H9 (cell line): ENCODE measurements at regions not wholly inside any gene's neighbourhood (a gene's known extent, or its start where the extent isn't known, plus 50 kb on each side); places are given as distances from the start of the nearest gene placed in this dataset.

ENCODE experiments used
- DNase-seq: peaks from one replicate; pipeline ENCODE4 v3.0.0-alpha.2; 2017
- H2AFZ ChIP-seq: one replicate; pipeline ENCODE4 v1.6.1; 2013; ENCODE audit warnings: mild to moderate bottlenecking, low read length, control low read depth, moderate library complexity
- H2AK5ac ChIP-seq: 2 replicates; pipeline ENCODE4 v1.6.1; 2013; ENCODE audit warnings: low read length, control low read depth, mixed read lengths; ENCODE audit not compliant: insufficient read length
- H2BK120ac ChIP-seq: one replicate; pipeline ENCODE4 v1.6.1; 2013; ENCODE audit warnings: low read depth, mild to moderate bottlenecking, low read length, control low read depth, inconsistent platforms; ENCODE audit not compliant: poor library complexity, severe bottlenecking
- H2BK12ac ChIP-seq: 2 replicates; pipeline ENCODE4 v1.6.1; 2013; ENCODE audit warnings: low read length, control low read depth, mixed read lengths, low read depth; ENCODE audit not compliant: insufficient read length
- H2BK15ac ChIP-seq: 2 replicates; pipeline ENCODE4 v1.6.1; 2013; ENCODE audit warnings: low read depth, low read length, control low read depth
- H2BK20ac ChIP-seq: one replicate; pipeline ENCODE4 v1.6.1; 2013; ENCODE audit warnings: low read depth, mild to moderate bottlenecking, low read length, control low read depth, inconsistent platforms; ENCODE audit not compliant: poor library complexity, severe bottlenecking
- H2BK5ac ChIP-seq: 2 replicates; pipeline ENCODE4 v1.6.1; 2013; ENCODE audit warnings: low read length, control low read depth, mixed read lengths; ENCODE audit not compliant: insufficient read length
- H3K14ac ChIP-seq: 2 replicates; pipeline ENCODE4 v1.6.1; 2013; ENCODE audit warnings: low read length, control low read depth; ENCODE audit not compliant: insufficient read depth
- H3K18ac ChIP-seq: 2 replicates; pipeline ENCODE4 v1.6.1; 2013; ENCODE audit warnings: low read depth, mild to moderate bottlenecking, mixed read lengths, low read length, control low read depth; ENCODE audit not compliant: insufficient read length
- H3K23ac ChIP-seq: 2 replicates; pipeline ENCODE4 v1.6.1; 2013; ENCODE audit warnings: low read length, control low read depth, mixed read lengths, low read depth; ENCODE audit not compliant: insufficient read length
- H3K23me2 ChIP-seq: 2 replicates; pipeline ENCODE4 v1.6.1; 2013; ENCODE audit warnings: low read depth, mild to moderate bottlenecking, mixed read lengths, low read length, control low read depth; ENCODE audit not compliant: insufficient read length, poor library complexity, severe bottlenecking
- H3K27ac ChIP-seq: 2 replicates; pipeline ENCODE4 v1.5.1; 2013; ENCODE audit warnings: low read length, control low read depth, mixed read lengths, low read depth; ENCODE audit not compliant: insufficient read length
- H3K27me3 ChIP-seq: 2 replicates; pipeline ENCODE4 v1.6.1; 2013; ENCODE audit warnings: low read length, control low read depth, inconsistent platforms; ENCODE audit not compliant: insufficient read depth
- H3K4ac ChIP-seq: 2 replicates; pipeline ENCODE4 v1.6.1; 2013; ENCODE audit warnings: low read depth, mild to moderate bottlenecking, control low read depth, inconsistent platforms, low read length, moderate library complexity
- H3K4me1 ChIP-seq: 2 replicates; pipeline ENCODE4 v1.6.1; 2013; ENCODE audit warnings: low read length, control low read depth, inconsistent platforms; ENCODE audit not compliant: insufficient read depth
- H3K4me2 ChIP-seq: 2 replicates; pipeline ENCODE4 v1.6.1; 2013; ENCODE audit warnings: low read length, control low read depth, mixed read lengths; ENCODE audit not compliant: insufficient read length, insufficient read depth
- H3K56ac ChIP-seq: 2 replicates; pipeline ENCODE4 v1.6.1; 2013; ENCODE audit warnings: low read depth, mild to moderate bottlenecking, mixed read lengths, low read length, control low read depth; ENCODE audit not compliant: insufficient read length
- H3K79me1 ChIP-seq: 2 replicates; pipeline ENCODE4 v1.6.1; 2013; ENCODE audit warnings: low read depth, mild to moderate bottlenecking, moderate library complexity, low read length, control low read depth, inconsistent platforms; ENCODE audit not compliant: insufficient read depth, poor library complexity, severe bottlenecking
- H3K79me2 ChIP-seq: 2 replicates; pipeline ENCODE4 v1.6.1; 2013; ENCODE audit warnings: low read length, control low read depth, inconsistent platforms; ENCODE audit not compliant: insufficient read depth
- H3K9ac ChIP-seq: 2 replicates; pipeline ENCODE4 v1.6.1; 2013; ENCODE audit warnings: low read length, control low read depth, mixed read lengths; ENCODE audit not compliant: insufficient read length; ENCODE audit errors: extremely low read depth
- H3K9me3 ChIP-seq: one replicate; pipeline ENCODE4 v1.6.1; 2013; ENCODE audit warnings: low read depth, low read length, inconsistent platforms; ENCODE audit not compliant: control insufficient read depth
- H3T11ph ChIP-seq: one replicate; pipeline ENCODE4 v1.6.1; 2013; ENCODE audit warnings: mild to moderate bottlenecking, low read length, control low read depth, inconsistent platforms
- H4K20me1 ChIP-seq: one replicate; pipeline ENCODE4 v1.6.1; 2013; ENCODE audit not compliant: control insufficient read depth, insufficient read length, insufficient read depth
- H4K5ac ChIP-seq: 2 replicates; pipeline ENCODE4 v1.6.1; 2013; ENCODE audit warnings: low read depth, mild to moderate bottlenecking, mixed read lengths, low read length, control low read depth; ENCODE audit not compliant: insufficient read length
- H4K8ac ChIP-seq: replicated peaks from 2 replicates; pipeline ENCODE4 v1.6.1; 2013; ENCODE audit warnings: low read length, control low read depth, mixed read lengths, low read depth; ENCODE audit not compliant: insufficient read length
- H4K91ac ChIP-seq: 2 replicates; pipeline ENCODE4 v1.6.1; 2013; ENCODE audit warnings: low read depth, mild to moderate bottlenecking, moderate library complexity, mixed read lengths, low read length, control low read depth; ENCODE audit not compliant: insufficient read length
- H3K27ac Mint-ChIP-seq, 3 experiments: 2 replicates in 2 of 3; 3 replicates in 1 of 3; pipeline ENCODE4 v1.8.0; 2020 to 2021; ENCODE audit warnings: mixed read lengths in 3 of 3, mild to moderate bottlenecking in 1 of 3, moderate library complexity in 1 of 3
- H3K27me3 Mint-ChIP-seq: 2 replicates; pipeline ENCODE4 v1.8.0; 2021; ENCODE audit warnings: low read depth, mild to moderate bottlenecking, moderate library complexity, mixed read lengths
- H3K36me3 Mint-ChIP-seq, 3 experiments: 2 replicates in 2 of 3; 3 replicates in 1 of 3; pipeline ENCODE4 v1.8.0; 2020 to 2021; ENCODE audit warnings: low read depth in 3 of 3, mixed read lengths in 3 of 3; ENCODE audit not compliant: insufficient read depth in 1 of 3
- H3K4me1 Mint-ChIP-seq, 2 experiments: 2 replicates each; pipeline ENCODE4 v1.8.0; 2020; ENCODE audit warnings: mixed read lengths in 2 of 2
- H3K4me3 Mint-ChIP-seq, 2 experiments: 2 replicates in 1 of 2; 3 replicates in 1 of 2; pipeline ENCODE4 v1.8.0; 2020 to 2021; ENCODE audit warnings: mild to moderate bottlenecking in 2 of 2, mixed read lengths in 2 of 2, moderate library complexity in 1 of 2
- H3K9me3 Mint-ChIP-seq, 2 experiments: 2 replicates in 1 of 2; 3 replicates in 1 of 2; pipeline ENCODE4 v1.8.0; 2020; ENCODE audit warnings: mild to moderate bottlenecking in 2 of 2, mixed read lengths in 2 of 2, moderate library complexity in 1 of 2
- WGBS: extraction: QIAGEN DNeasy Blood & Tissue Kit; methylation state at CpG from one replicate; pipeline ENCODE4 v1.1.7; 2013; ENCODE audit warnings: missing lambda C conversion rate, low lambda C conversion rate, mixed read lengths; ENCODE audit not compliant: insufficient read length; ENCODE audit errors: extremely low coverage; 5-methylcytosine and 5-hydroxymethylcytosine counted together
- TF ChIP-seq, protein P1 (sequence below): fragments of 200-600 bp; sonication (generic); conservative IDR thresholded peaks from 3 replicates; pipeline ENCODE4 v1.8.0; 2021; ENCODE audit warnings: antibody characterized with exemption, mild to moderate bottlenecking

- Histone ChIP-seq H2BK5ac (no peak overlapping the region), H3K4me1 (no peaks in the 10 kb centered on the region), H3K23ac (no peak overlapping the region), H3K79me2 (no peaks in the 10 kb centered on the region), H3T11ph (no peak overlapping the region), H3K56ac (no peak overlapping the region), H3K9me3 (no peaks in the 10 kb centered on the region), H3K4me2 (no peak overlapping the region), H3K4ac (no peak overlapping the region), H4K8ac (no peak overlapping the region), H2BK15ac (no peak overlapping the region), H4K91ac (no peak overlapping the region), H3K14ac (no peak overlapping the region), H2BK20ac (no peak overlapping the region), H3K9ac (no peak overlapping the region), H3K23me2 (no peaks in the 10 kb centered on the region), H4K5ac (no peak overlapping the region), H3K79me1 (no peaks in the 10 kb centered on the region), H2BK12ac (no peak overlapping the region), H3K27ac (no peak overlapping the region), H4K20me1 (no peaks in the 10 kb centered on the region), H2BK120ac (no peak overlapping the region), H3K18ac (no peak overlapping the region), H2AK5ac (no peak overlapping the region), H2AFZ (no peak overlapping the region), H3K27me3 (no peaks in the 10 kb centered on the region)
- WGBS = no CpG with 5 or more reads among the region's 5 CpGs
- TF ChIP-seq, protein P1, sequence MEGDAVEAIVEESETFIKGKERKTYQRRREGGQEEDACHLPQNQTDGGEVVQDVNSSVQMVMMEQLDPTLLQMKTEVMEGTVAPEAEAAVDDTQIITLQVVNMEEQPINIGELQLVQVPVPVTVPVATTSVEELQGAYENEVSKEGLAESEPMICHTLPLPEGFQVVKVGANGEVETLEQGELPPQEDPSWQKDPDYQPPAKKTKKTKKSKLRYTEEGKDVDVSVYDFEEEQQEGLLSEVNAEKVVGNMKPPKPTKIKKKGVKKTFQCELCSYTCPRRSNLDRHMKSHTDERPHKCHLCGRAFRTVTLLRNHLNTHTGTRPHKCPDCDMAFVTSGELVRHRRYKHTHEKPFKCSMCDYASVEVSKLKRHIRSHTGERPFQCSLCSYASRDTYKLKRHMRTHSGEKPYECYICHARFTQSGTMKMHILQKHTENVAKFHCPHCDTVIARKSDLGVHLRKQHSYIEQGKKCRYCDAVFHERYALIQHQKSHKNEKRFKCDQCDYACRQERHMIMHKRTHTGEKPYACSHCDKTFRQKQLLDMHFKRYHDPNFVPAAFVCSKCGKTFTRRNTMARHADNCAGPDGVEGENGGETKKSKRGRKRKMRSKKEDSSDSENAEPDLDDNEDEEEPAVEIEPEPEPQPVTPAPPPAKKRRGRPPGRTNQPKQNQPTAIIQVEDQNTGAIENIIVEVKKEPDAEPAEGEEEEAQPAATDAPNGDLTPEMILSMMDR = no peak
- Mint-ChIP-seq H3K4me3 (no peak overlapping the region), H3K9me3 (no peaks in the 10 kb centered on the region), H3K4me1 (0 out of 4 replicates have a peak, but pooled peaks cover 0 to 5% of the 10 kb centered on the region in 2 experiments), H3K27me3 (no peaks in the 10 kb centered on the region), H3K27ac (no peak overlapping the region), H3K36me3 (no peaks in the 10 kb centered on the region)
- no peak for DNase-seq
Measured at GRCh38 chr4:175308236-175308635, 390.1 kb downstream of the ADAM29 start.
